GM23248 (cell line): ENCODE measurements at regions not wholly inside any gene's neighbourhood (a gene's known extent, or its start where the extent isn't known, plus 50 kb on each side); places are given as distances from the start of the nearest gene placed in this dataset.

Experiments
- DNase-seq: peaks from one replicate; pipeline ENCODE4 v3.0.0-alpha.2; 2015
- H2AFZ ChIP-seq: fragments of 200-600 bp; sonication (generic); 2 replicates; pipeline ENCODE4 v1.6.1; 2016; ENCODE audit warnings: antibody characterized with exemption
- H3F3A ChIP-seq: fragments of 200-600 bp; sonication (generic); 2 replicates; pipeline ENCODE4 v1.6.1; 2016; ENCODE audit warnings: mild to moderate bottlenecking, antibody characterized with exemption, mixed run types; ENCODE audit not compliant: insufficient read depth
- H3K27ac ChIP-seq: fragments of 200-600 bp; sonication (generic); 2 replicates; pipeline ENCODE4 v1.5.1; 2016; ENCODE audit warnings: mild to moderate bottlenecking
- H3K27me3 ChIP-seq: fragments of 200-600 bp; sonication (generic); replicated peaks from 2 replicates; pipeline ENCODE4 v1.6.1; 2016; ENCODE audit warnings: mild to moderate bottlenecking; ENCODE audit not compliant: insufficient read depth
- H3K36me3 ChIP-seq: fragments of 200-600 bp; sonication (generic); 2 replicates; pipeline ENCODE4 v1.6.1; 2016; ENCODE audit warnings: low read depth, mild to moderate bottlenecking
- H3K4me1 ChIP-seq: fragments of 200-600 bp; sonication (generic); 2 replicates; pipeline ENCODE4 v1.6.1; 2016; ENCODE audit warnings: mild to moderate bottlenecking; ENCODE audit not compliant: insufficient read depth
- H3K4me2 ChIP-seq: fragments of 200-600 bp; sonication (generic); one replicate; pipeline ENCODE4 v1.6.1; 2016; ENCODE audit warnings: mild to moderate bottlenecking; ENCODE audit not compliant: unreplicated experiment
- H3K4me3 ChIP-seq: fragments of 200-600 bp; sonication (generic); 2 replicates; pipeline ENCODE4 v1.5.1; 2016; ENCODE audit warnings: mild to moderate bottlenecking
- H3K79me2 ChIP-seq: fragments of 200-600 bp; sonication (generic); 2 replicates; pipeline ENCODE4 v1.6.1; 2016; ENCODE audit warnings: mild to moderate bottlenecking; ENCODE audit not compliant: insufficient read depth
- H3K9ac ChIP-seq: fragments of 200-600 bp; sonication (generic); 2 replicates; pipeline ENCODE4 v1.6.1; 2016; ENCODE audit warnings: mild to moderate bottlenecking
- H3K9me2 ChIP-seq: fragments of 200-600 bp; sonication (generic); 2 replicates; pipeline ENCODE4 v1.6.1; 2016; ENCODE audit warnings: mixed run types, mild to moderate bottlenecking, moderate library complexity; ENCODE audit not compliant: insufficient read depth
- H3K9me3 ChIP-seq: fragments of 200-600 bp; sonication (generic); one replicate; pipeline ENCODE4 v1.6.1; 2017; ENCODE audit warnings: low read depth
- H4K20me1 ChIP-seq: fragments of 200-600 bp; sonication (generic); 2 replicates; pipeline ENCODE4 v1.6.0; 2016; ENCODE audit not compliant: insufficient read depth
- EZH2 ChIP-seq: fragments of 200-600 bp; sonication (generic); IDR thresholded peaks from 2 replicates; pipeline ENCODE4 v1.6.1; 2018; ENCODE audit warnings: antibody characterized with exemption, mild to moderate bottlenecking; ENCODE audit not compliant: insufficient read depth, poor library complexity, severe bottlenecking
- EZH2phosphoT487 ChIP-seq: fragments of 200-600 bp; sonication (generic); IDR thresholded peaks from 2 replicates; pipeline ENCODE4 v1.6.1; 2018; ENCODE audit warnings: antibody characterized with exemption, moderate library complexity, mild to moderate bottlenecking, low read depth; ENCODE audit not compliant: insufficient read depth
- WGBS, 2 experiments: methylation state at CpG; one replicate each; pipeline ENCODE4 v1.1.6; 2015 to 2017; ENCODE audit warnings: low lambda C conversion rate in 2 of 2, low coverage in 1 of 2; ENCODE audit errors: missing lambda C conversion rate in 2 of 2; 5-methylcytosine and 5-hydroxymethylcytosine counted together
- in situ Hi-C: fragments of 300-500 bp; cut with MboI; formaldehyde crosslinking; loops from 2 replicates; pipeline ENCODE4 v1.15.0; 2020

DNA sequence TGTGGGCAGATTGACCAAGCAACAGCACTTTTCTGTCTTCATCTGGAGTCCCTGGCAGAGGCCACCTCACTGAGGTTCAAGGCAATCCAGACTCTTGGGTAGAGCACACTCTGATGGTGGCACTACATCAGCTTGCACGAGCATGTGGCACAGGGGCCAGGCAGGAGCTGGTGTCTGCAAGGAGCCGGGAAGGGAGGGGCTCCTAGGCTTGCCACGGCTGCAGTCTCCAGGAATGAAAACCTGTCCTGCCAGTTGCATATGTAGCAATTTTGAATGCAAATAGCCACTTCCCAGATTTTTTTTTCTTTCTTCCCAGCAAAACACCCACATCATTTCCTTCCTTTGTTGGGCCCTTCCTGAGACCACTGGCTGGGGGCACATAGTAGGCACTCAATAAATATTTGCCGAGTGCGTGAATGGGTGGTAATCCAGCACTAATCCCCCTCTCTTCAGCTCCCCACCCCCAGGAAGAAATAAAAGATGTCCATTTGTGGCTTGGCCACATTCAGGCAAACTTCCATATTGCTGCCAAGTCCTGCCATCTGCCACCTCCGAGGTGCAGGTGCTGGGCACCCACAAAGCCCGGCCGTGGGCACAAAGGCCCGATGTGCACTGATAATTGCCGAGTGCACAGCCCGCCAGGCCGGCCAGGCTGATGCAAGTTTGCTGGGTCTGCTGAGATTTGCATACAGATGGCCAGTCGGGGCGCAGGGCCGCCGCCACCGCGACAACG, 72.4 kb downstream of the MYCN start:
- no peaks in the 10 kb centered on the region for H3K4me1 ChIP-seq
- no peak overlapping the region for H3K27ac ChIP-seq
- no peaks in the 10 kb centered on the region for H3K36me3 ChIP-seq
- no peaks in the 10 kb centered on the region for H4K20me1 ChIP-seq
- H3K27me3 ChIP-seq: no peaks in the 10 kb centered on the region
- no peak overlapping the region for H2AFZ ChIP-seq
- H3K4me2 ChIP-seq: no peak overlapping the region
- 5 to 7% methylated on average over 19 of the region's 19 CpGs for WGBS, 2 experiments
- no peaks in the 10 kb centered on the region for H3K9me2 ChIP-seq
- TF ChIP-seq EZH2 (no peak), EZH2phosphoT487 (no peak)
- H3K9me3 ChIP-seq: no peaks in the 10 kb centered on the region
- H3K79me2 ChIP-seq: no peaks in the 10 kb centered on the region
- no peaks in the 10 kb centered on the region for H3F3A ChIP-seq
- in situ Hi-C loops: no loop called here
- H3K4me3 ChIP-seq: no peak overlapping the region
- no peak overlapping the region for H3K9ac ChIP-seq
- no peak for DNase-seq

DNA sequence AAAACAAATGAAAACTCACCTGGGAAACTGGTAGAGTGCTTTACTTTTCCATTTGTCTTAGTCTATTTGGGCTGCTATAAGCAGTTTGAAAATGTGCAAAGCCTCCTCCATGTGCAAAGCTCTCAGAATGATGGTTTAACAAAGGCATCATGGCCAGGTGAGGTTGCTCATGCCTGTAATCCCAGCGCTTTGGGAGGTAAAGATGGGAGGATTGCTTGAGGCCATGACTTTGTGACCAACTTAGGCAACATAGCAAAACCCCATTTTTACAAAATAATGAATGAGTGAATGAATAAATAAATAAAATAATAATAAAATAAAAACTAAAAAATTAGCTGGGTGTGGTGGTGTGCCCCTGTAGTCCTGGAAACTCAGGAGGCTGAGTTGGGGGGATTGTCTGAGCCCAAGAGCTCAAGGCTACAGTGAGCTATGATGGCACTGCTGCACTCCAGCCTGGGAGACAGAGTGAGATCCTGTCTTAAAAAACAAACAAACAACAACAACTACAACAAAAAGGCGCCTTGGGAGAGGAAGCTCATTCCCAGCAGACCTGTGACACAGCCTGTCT, 71.8 kb downstream of the MYCN start:
- H2AFZ ChIP-seq: no peak overlapping the region
- no peak overlapping the region for H3K27ac ChIP-seq
- H3K36me3 ChIP-seq: no peaks in the 10 kb centered on the region
- no peaks in the 10 kb centered on the region for H3K27me3 ChIP-seq
- in situ Hi-C loops: no loop called here
- H3K9ac ChIP-seq: no peak overlapping the region
- H3K9me2 ChIP-seq: no peaks in the 10 kb centered on the region
- TF ChIP-seq EZH2phosphoT487: no peak
- no peak for TF ChIP-seq EZH2
- DNase-seq: no peak
- no peaks in the 10 kb centered on the region for H3K4me1 ChIP-seq
- H3F3A ChIP-seq: no peaks in the 10 kb centered on the region
- no peak overlapping the region for H3K4me2 ChIP-seq
- WGBS, 2 experiments: 19 to 33% methylated on average over 2 of the region's 2 CpGs
- no peaks in the 10 kb centered on the region for H3K9me3 ChIP-seq
- H3K79me2 ChIP-seq: no peaks in the 10 kb centered on the region
- H4K20me1 ChIP-seq: no peaks in the 10 kb centered on the region
- H3K4me3 ChIP-seq: no peak overlapping the region

DNA sequence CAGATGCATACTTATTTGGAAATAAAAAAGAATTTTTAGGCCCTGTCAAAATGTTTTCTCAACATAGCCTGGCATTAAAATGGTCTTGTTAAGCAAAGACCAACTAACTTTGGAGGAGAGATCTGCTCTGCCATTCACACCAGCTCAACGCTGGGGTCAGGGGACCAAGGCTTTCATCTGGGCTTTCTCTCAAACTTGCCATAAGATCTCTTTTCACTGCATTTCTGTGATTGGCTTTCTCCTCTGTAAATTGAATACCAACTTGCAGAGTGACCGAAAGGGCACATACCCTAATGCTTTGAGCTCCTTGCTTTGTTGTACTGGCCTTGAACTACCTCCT, 71.2 kb downstream of the MYCN start:
- Histone ChIP-seq H3K9ac (no peak overlapping the region), H3K9me3 (no peaks in the 10 kb centered on the region), H3K4me1 (no peaks in the 10 kb centered on the region), H3K27me3 (no peaks in the 10 kb centered on the region), H4K20me1 (no peaks in the 10 kb centered on the region), H3K27ac (no peak overlapping the region), H3K4me2 (no peak overlapping the region), H3K79me2 (no peaks in the 10 kb centered on the region), H3K36me3 (no peaks in the 10 kb centered on the region), H3F3A (no peaks in the 10 kb centered on the region), H3K4me3 (no peak overlapping the region), H2AFZ (no peak overlapping the region), H3K9me2 (no peaks in the 10 kb centered on the region)
- in situ Hi-C loops: no loop called here
- 6 to 16% methylated on average over 2 of the region's 2 CpGs for WGBS, 2 experiments
- TF ChIP-seq EZH2: no peak
- TF ChIP-seq EZH2phosphoT487: no peak
- DNase-seq: no peak

DNA sequence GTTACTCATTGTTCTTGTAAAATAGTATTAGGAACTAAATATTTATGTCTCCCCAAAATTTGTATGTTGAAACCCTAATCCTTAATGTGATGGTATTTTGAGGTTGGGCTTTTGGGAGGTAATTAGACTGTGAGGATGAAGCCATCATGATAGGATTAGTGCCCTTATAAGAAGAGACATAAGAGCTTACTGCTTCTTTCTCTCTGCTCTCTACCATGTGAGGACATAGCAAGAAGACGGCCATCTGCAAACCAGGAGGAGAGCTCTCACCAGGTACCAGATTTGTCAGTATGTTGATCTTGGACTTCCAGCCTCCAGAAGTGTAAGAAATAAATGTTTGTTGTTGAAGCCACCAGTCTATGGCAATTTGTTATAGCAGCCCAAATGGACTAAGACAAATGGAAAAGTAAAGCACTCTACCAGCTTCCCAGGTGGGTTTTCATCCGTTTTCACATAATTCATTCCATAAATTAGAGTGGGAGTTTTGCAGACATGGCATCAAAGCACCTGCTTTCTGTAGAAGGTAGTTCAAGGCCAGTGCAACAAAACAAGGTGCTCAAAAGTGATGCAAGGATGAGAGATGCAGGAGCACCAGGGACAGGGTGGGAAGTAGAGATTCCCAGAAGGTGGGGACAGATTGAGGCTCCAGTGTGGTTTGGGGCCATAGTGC, 70.7 kb downstream of the MYCN start:
- TF ChIP-seq EZH2phosphoT487 (no peak), EZH2 (no peak)
- WGBS, 2 experiments: 10 to 12% methylated on average over 2 of the region's 2 CpGs
- Histone ChIP-seq H4K20me1 (no peaks in the 10 kb centered on the region), H3K9me3 (no peaks in the 10 kb centered on the region), H3K79me2 (no peaks in the 10 kb centered on the region), H3F3A (no peaks in the 10 kb centered on the region), H3K4me1 (no peaks in the 10 kb centered on the region), H3K36me3 (no peaks in the 10 kb centered on the region), H3K4me2 (no peak overlapping the region), H3K9me2 (no peaks in the 10 kb centered on the region), H3K27me3 (no peaks in the 10 kb centered on the region), H3K27ac (no peak overlapping the region), H3K4me3 (no peak overlapping the region), H2AFZ (no peak overlapping the region), H3K9ac (no peak overlapping the region)
- DNase-seq: no peak
- in situ Hi-C loops: no loop called here
